Tibial artery (tissue), 4 donors: ENCODE measurements at regions not wholly inside any gene's neighbourhood (a gene's known extent, or its start where the extent isn't known, plus 50 kb on each side); places are given as distances from the start of the nearest gene placed in this dataset.

ENCODE experiments used
- DNase-seq, 2 donors: peaks; one replicate each; pipeline ENCODE4 v3.0.0-alpha.2; 2019
- H3K27ac ChIP-seq, 2 donors: fragments of 200-600 bp; sonication (generic) in 1 of 2; 1 replicate in 1 of 2; 2 replicates in 1 of 2; pipeline ENCODE4 v1.5.1; 2018 to 2019; ENCODE audit warnings: mild to moderate bottlenecking in 1 of 2
- H3K27me3 ChIP-seq, 2 donors: fragments of 200-600 bp; sonication (generic) in 1 of 2; one replicate each; pipeline versions ENCODE4 v1.5.1 to v1.6.0; 2016 to 2019
- H3K36me3 ChIP-seq, 3 donors: fragments of 200-600 bp; sonication (generic) in 2 of 3; one replicate each; pipeline ENCODE4 v1.5.1; 2016 to 2019; ENCODE audit warnings: mild to moderate bottlenecking in 2 of 3
- H3K4me1 ChIP-seq, 4 donors: fragments of 200-600 bp; sonication (generic) in 2 of 4; 1 replicate in 3 of 4; 2 replicates in 1 of 4; pipeline ENCODE4 v1.5.1; 2016 to 2019
- H3K4me3 ChIP-seq, 2 donors: fragments of 200-600 bp; sonication (generic) in 1 of 2; 1 replicate in 1 of 2; 2 replicates in 1 of 2; pipeline ENCODE4 v1.5.1; 2018 to 2019; ENCODE audit warnings: mild to moderate bottlenecking in 2 of 2
- H3K9me3 ChIP-seq, 3 donors: fragments of 200-600 bp; sonication (generic) in 1 of 3; one replicate each; pipeline ENCODE4 v1.5.1; 2016 to 2019
- intact Hi-C: fragments of 100-400 bp; cut with DNase I; formaldehyde crosslinking; loops from one replicate; pipeline ENCODE4 v1.15.0; 2023; ENCODE audit warnings: low total_unique reads
- TF ChIP-seq, protein P1 (sequence below), 2 experiments: fragments of 200-600 bp in 1 of 2; fragments of 450-650 bp in 1 of 2; IDR thresholded peaks; one replicate each; pipeline ENCODE4 v1.5.1; 2017 to 2019; ENCODE audit warnings: antibody characterized with exemption in 2 of 2, mild to moderate bottlenecking in 1 of 2, moderate library complexity in 1 of 2

DNA sequence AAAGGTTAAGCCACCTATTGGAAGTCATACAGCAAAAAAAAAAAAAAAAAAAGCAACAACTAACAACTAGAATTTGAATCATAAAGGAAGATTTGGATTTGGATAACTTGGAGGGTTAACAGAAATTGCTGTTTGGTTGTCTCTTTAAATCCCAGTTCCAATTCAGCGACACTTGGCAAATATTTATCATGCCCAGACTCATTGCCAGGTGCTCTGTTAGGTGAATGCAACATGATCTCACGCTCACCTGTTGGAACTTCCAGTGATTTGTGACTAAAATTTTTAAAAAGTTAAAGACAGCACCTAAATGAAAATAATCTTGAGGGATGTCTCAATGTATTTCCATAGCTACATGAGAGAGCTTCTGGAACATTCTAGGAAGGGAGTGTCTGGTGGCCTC is 103.7 kb downstream of the TBX3 start:
- H3K9me3 ChIP-seq: no peaks in the 10 kb centered on the region
- TF ChIP-seq, protein P1, sequence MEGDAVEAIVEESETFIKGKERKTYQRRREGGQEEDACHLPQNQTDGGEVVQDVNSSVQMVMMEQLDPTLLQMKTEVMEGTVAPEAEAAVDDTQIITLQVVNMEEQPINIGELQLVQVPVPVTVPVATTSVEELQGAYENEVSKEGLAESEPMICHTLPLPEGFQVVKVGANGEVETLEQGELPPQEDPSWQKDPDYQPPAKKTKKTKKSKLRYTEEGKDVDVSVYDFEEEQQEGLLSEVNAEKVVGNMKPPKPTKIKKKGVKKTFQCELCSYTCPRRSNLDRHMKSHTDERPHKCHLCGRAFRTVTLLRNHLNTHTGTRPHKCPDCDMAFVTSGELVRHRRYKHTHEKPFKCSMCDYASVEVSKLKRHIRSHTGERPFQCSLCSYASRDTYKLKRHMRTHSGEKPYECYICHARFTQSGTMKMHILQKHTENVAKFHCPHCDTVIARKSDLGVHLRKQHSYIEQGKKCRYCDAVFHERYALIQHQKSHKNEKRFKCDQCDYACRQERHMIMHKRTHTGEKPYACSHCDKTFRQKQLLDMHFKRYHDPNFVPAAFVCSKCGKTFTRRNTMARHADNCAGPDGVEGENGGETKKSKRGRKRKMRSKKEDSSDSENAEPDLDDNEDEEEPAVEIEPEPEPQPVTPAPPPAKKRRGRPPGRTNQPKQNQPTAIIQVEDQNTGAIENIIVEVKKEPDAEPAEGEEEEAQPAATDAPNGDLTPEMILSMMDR (IDR thresholded peaks at IDR 0.05): no peak
- no peak overlapping the region for H3K27ac ChIP-seq
- no peak for DNase-seq
- H3K27me3 ChIP-seq: peaks cover 0 to 7% of the 10 kb centered on the region in 2 donors
- H3K36me3 ChIP-seq: no peaks in the 10 kb centered on the region
- H3K4me3 ChIP-seq: no peak overlapping the region
- intact Hi-C loops: no loop called here
- H3K4me1 ChIP-seq: no peaks in the 10 kb centered on the region

DNA sequence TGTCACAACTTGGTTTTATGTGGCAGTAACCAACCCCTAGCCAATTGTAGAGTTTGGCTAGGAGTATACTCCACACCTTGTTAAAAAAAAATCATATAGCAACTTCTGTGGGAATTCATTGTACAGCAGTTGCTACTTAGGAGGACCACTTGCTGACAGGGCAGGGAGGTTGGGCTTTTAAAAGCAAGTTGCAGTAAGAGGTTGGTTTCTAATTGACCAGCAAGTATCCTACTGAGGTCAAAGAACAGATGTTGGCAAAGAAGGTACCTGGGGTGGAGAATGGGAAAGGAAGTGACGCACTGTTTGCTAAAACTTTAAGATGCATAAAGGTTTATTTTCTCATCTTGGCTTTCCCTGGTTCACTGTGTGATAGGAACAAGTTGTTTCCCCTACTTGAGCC is 104.6 kb downstream of the TBX3 start:
- Histone ChIP-seq H3K27ac (no peak overlapping the region), H3K4me3 (no peak overlapping the region), H3K9me3 (no peaks in the 10 kb centered on the region), H3K4me1 (no peaks in the 10 kb centered on the region), H3K27me3 (peaks cover 0 to 7% of the 10 kb centered on the region in 2 donors), H3K36me3 (no peaks in the 10 kb centered on the region)
- TF ChIP-seq, protein P1 (IDR thresholded peaks at IDR 0.05): no peak
- intact Hi-C loops: no loop called here
- no peak for DNase-seq

DNA sequence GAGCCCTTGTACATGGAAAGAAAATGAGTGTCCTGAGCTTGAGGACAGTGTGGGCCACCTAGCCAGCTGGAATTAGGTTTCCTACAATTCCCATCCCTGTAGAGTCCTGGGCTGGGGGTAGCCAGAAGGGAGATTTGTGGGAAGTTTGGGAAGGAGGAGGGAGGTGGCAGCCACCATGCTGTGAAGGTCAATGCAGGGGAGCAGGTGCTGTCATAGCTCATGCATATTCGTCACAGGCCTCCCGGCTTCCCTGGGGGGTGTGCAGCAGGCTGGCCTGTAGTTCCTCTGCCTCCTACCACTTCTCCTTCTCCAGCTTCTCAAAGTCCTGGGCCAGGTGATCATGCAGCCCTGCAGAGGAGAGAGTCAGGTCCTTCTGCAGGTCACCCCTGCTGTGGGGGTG is 121.3 kb downstream of the TBX3 start:
- H3K4me1 ChIP-seq: no peaks in the 10 kb centered on the region
- no peak overlapping the region for H3K4me3 ChIP-seq
- intact Hi-C loops: no loop called here
- no peak for DNase-seq
- no peaks in the 10 kb centered on the region for H3K9me3 ChIP-seq
- TF ChIP-seq, protein P1 (IDR thresholded peaks at IDR 0.05): no peak
- no peak overlapping the region for H3K27ac ChIP-seq
- H3K27me3 ChIP-seq: no peaks in the 10 kb centered on the region
- H3K36me3 ChIP-seq: no peaks in the 10 kb centered on the region

DNA sequence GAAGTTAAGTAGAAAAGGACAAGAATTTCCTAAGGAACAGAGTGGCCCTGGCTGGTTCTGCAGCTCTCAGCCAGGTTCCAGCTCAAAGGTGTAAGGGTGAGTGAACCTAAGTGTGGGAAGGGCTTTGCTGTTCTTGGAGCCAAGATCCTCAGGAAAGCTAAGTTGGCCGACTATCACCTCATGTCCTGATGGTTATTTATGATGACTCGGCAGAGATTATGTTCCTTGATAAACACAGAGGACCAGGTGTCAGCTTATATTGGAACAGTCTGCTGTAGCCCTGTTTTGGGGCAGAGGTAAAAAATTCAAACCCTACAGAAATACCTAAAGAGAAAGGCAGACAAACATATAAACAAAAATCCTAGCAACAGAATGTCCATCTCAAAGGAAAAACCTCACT is 128.5 kb downstream of the TBX3 start:
- intact Hi-C loops: no loop called here
- Histone ChIP-seq H3K9me3 (no peaks in the 10 kb centered on the region), H3K4me3 (no peak overlapping the region), H3K4me1 (no peaks in the 10 kb centered on the region), H3K27ac (no peak overlapping the region), H3K27me3 (peaks cover 0 to 3% of the 10 kb centered on the region in 2 donors), H3K36me3 (no peaks in the 10 kb centered on the region)
- DNase-seq: no peak
- TF ChIP-seq, protein P1 (IDR thresholded peaks at IDR 0.05): no peak

DNA sequence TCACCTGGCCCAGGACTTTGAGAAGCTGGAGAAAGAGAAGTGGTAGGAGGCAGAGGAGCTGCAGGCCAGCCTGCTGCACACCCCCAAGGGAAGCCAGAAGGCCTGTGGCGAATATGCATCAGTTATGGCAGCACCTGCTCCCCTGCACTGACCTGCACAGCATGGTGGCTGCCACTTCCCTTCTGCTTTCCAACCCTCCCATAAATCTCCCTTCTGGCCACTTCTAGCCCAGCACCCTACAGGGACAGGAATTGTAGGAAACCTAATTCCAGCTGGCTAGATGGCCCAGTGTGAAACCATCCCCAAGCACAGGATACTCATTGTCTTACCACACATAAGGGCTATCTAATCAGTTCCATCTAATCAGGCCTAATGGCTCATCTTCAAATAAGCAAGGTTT is 136.3 kb downstream of the TBX3 start:
- intact Hi-C loops: no loop called here
- TF ChIP-seq, protein P1 (IDR thresholded peaks at IDR 0.05): no peak
- Histone ChIP-seq H3K9me3 (no peaks in the 10 kb centered on the region), H3K4me1 (no peaks in the 10 kb centered on the region), H3K27ac (no peak overlapping the region), H3K27me3 (no peaks in the 10 kb centered on the region), H3K4me3 (no peak overlapping the region), H3K36me3 (no peaks in the 10 kb centered on the region)
- DNase-seq: no peak

DNA sequence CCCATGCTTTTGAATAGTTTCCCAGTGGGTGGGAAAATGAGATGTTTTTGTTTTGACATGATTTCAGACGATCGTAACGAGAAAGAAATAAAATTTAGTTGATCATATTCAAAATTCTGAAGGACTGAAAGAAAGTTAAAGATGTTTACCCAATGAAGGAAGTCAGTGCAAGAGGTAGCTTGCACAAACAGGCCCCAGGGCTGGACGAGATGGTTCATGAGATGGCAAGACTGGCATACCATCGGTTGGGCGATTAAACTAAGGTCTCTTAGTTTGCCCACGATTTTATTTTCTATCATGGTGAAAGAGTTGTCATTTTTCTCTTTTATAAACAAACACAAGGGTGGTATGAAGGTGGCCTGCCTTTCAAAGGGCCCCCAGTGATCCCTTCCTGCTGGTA is 124.5 kb upstream of the TBX5 start:
- H3K36me3 ChIP-seq: no peaks in the 10 kb centered on the region
- no peak overlapping the region for H3K4me3 ChIP-seq
- no peak for DNase-seq
- no peak overlapping the region for H3K27ac ChIP-seq
- intact Hi-C loops: no loop called here
- H3K9me3 ChIP-seq: no peaks in the 10 kb centered on the region
- TF ChIP-seq, protein P1 (IDR thresholded peaks at IDR 0.05): no peak
- no peaks in the 10 kb centered on the region for H3K27me3 ChIP-seq
- H3K4me1 ChIP-seq: no peaks in the 10 kb centered on the region
